MM.1S (cell line): ENCODE measurements at regions not wholly inside any gene's neighbourhood (a gene's known extent, or its start where the extent isn't known, plus 50 kb on each side); places are given as distances from the start of the nearest gene placed in this dataset.

Experiments
- EZH2phosphoT487 ChIP-seq: fragments of 300-600 bp; sonication (generic); IDR thresholded peaks from 2 replicates; pipeline ENCODE4 v1.6.1; 2018; ENCODE audit warnings: antibody characterized with exemption, low read length
- TF ChIP-seq, protein P1 (sequence below): fragments of 300-600 bp; sonication (generic); IDR thresholded peaks from 2 replicates; pipeline ENCODE4 v1.5.1; 2016; ENCODE audit warnings: antibody characterized with exemption, low read length, mixed read lengths

DNA sequence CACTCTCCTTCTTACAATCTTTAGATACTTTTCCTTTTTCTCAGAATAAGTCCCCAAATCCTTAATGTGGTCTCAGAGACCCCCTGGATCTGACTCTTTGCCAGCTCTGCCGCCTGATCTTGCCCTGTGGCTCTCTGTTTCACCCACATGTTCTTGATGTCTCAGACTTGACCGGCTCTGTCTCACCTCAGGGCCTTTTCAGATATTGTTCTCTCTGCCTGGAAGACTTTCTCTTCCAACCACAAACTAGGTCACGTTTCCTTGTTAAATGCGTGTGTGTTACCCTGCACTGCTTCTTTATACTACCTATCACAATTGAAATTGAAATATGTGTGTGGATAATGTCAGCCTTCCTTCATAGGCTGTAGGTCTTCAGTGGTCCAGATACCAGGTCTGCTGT, 265.4 kb upstream of the NUDT12 start:
- TF ChIP-seq, protein P1, sequence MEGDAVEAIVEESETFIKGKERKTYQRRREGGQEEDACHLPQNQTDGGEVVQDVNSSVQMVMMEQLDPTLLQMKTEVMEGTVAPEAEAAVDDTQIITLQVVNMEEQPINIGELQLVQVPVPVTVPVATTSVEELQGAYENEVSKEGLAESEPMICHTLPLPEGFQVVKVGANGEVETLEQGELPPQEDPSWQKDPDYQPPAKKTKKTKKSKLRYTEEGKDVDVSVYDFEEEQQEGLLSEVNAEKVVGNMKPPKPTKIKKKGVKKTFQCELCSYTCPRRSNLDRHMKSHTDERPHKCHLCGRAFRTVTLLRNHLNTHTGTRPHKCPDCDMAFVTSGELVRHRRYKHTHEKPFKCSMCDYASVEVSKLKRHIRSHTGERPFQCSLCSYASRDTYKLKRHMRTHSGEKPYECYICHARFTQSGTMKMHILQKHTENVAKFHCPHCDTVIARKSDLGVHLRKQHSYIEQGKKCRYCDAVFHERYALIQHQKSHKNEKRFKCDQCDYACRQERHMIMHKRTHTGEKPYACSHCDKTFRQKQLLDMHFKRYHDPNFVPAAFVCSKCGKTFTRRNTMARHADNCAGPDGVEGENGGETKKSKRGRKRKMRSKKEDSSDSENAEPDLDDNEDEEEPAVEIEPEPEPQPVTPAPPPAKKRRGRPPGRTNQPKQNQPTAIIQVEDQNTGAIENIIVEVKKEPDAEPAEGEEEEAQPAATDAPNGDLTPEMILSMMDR = no peak
- no peak for TF ChIP-seq EZH2phosphoT487
